Activated CD4-positive, alpha-beta memory T cell treated with anti-CD3 and anti-CD28 coated beads, Interleukin-2, amount 10 ng/mL, durations not matched to agents 7 days and 5 days (primary cell): ENCODE measurements at regions not wholly inside any gene's neighbourhood (a gene's known extent, or its start where the extent isn't known, plus 50 kb on each side); places are given as distances from the start of the nearest gene placed in this dataset.
"Not testable (repeated sequence)": the region's sequence is repeated elsewhere in the genome, so short reads cannot be mapped to it uniquely, and the experiment has no call there.

Experiments used
- CTCF ChIA-PET: fragments of 350-600 bp; sonication (Branson Sonifier 250); formaldehyde crosslinking; loops from one replicate; lab custom pipeline; 2021; ENCODE audit warnings: antibody characterized with exemption, inconsistent platforms; lab: Charles Lee
- POLR2A ChIA-PET: fragments of 350-600 bp; sonication (Branson Sonifier 250); formaldehyde crosslinking; loops from one replicate; lab custom pipeline; 2021; ENCODE audit warnings: antibody characterized with exemption; lab: Charles Lee
- DNase-seq: peaks from one replicate; pipeline ENCODE4 v3.0.0-alpha.2; 2020
- H3K27ac Mint-ChIP-seq: one replicate; pipeline ENCODE4 v1.8.0; 2021; ENCODE audit warnings: mild to moderate bottlenecking, mixed read lengths
- H3K27me3 Mint-ChIP-seq: one replicate; pipeline ENCODE4 v1.8.0; 2021; ENCODE audit warnings: mixed read lengths
- H3K36me3 Mint-ChIP-seq: one replicate; pipeline ENCODE4 v1.8.0; 2021; ENCODE audit warnings: low read depth, mixed read lengths
- H3K4me1 Mint-ChIP-seq: one replicate; pipeline ENCODE4 v1.8.0; 2021; ENCODE audit warnings: mixed read lengths
- H3K4me3 Mint-ChIP-seq: one replicate; pipeline ENCODE4 v1.8.0; 2021; ENCODE audit warnings: mild to moderate bottlenecking, mixed read lengths
- H3K9me3 Mint-ChIP-seq: one replicate; pipeline ENCODE4 v1.8.0; 2021; ENCODE audit warnings: mixed read lengths

- POLR2A ChIA-PET, H3K4me3 Mint-ChIP-seq, H3K27ac Mint-ChIP-seq, DNase-seq, H3K4me1 Mint-ChIP-seq, H3K27me3 Mint-ChIP-seq, H3K36me3 Mint-ChIP-seq, CTCF ChIA-PET: not testable (repeated sequence)
- peaks cover 24% of the 10 kb centered on the region for H3K9me3 Mint-ChIP-seq
Observed at GRCh38 chr21:9728219-9728992, 793.0 kb upstream of the TPTE start.

- CTCF ChIA-PET, result no interaction called here
- Mint-ChIP-seq H3K27ac (no peak overlapping the region), H3K36me3 (no peaks in the 10 kb centered on the region), H3K9me3 (peaks cover 19% of the 10 kb centered on the region), H3K27me3 (no peaks in the 10 kb centered on the region), H3K4me3 (no peak overlapping the region), H3K4me1 (no peaks in the 10 kb centered on the region)
- POLR2A ChIA-PET, result no interaction called here
- no peak for DNase-seq
Observed at GRCh38 chr21:9730866-9731265, 790.5 kb upstream of the TPTE start.

DNA sequence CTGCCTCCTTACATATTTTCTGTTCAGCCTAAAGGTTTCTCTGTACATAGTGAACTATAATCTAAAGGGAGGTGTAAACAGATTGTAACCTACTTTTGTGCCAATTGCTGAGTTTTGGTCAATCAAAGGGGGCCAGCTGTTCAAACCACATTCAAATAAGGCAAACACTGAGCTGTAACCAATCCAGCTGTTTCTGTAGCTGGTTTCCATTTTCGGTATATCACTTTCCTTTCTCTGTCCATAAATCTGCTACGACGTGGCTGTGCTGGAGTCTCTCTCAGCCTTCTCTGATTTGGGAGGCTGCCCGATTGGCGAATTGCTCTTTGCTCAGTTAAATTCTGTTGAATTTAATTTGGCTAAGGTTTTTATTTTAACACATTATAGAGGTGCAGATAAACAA lies 790.1 kb upstream of the TPTE start:
- DNase-seq, CTCF ChIA-PET, H3K36me3 Mint-ChIP-seq, POLR2A ChIA-PET, H3K4me1 Mint-ChIP-seq, H3K27ac Mint-ChIP-seq, H3K4me3 Mint-ChIP-seq, H3K27me3 Mint-ChIP-seq: not testable (repeated sequence)
- peaks cover 19% of the 10 kb centered on the region for H3K9me3 Mint-ChIP-seq

- H3K9me3 Mint-ChIP-seq, DNase-seq, POLR2A ChIA-PET, H3K4me3 Mint-ChIP-seq, H3K4me1 Mint-ChIP-seq, H3K27ac Mint-ChIP-seq, H3K27me3 Mint-ChIP-seq, H3K36me3 Mint-ChIP-seq, CTCF ChIA-PET: not testable (repeated sequence)
Observed at GRCh38 chr21:9732605-9733004, 788.8 kb upstream of the TPTE start.

- H3K27ac Mint-ChIP-seq, POLR2A ChIA-PET, H3K4me1 Mint-ChIP-seq, H3K4me3 Mint-ChIP-seq, H3K27me3 Mint-ChIP-seq, H3K9me3 Mint-ChIP-seq, CTCF ChIA-PET, DNase-seq, H3K36me3 Mint-ChIP-seq: not testable (repeated sequence)
Observed at GRCh38 chr21:9733761-9734558, 787.4 kb upstream of the TPTE start.

DNA sequence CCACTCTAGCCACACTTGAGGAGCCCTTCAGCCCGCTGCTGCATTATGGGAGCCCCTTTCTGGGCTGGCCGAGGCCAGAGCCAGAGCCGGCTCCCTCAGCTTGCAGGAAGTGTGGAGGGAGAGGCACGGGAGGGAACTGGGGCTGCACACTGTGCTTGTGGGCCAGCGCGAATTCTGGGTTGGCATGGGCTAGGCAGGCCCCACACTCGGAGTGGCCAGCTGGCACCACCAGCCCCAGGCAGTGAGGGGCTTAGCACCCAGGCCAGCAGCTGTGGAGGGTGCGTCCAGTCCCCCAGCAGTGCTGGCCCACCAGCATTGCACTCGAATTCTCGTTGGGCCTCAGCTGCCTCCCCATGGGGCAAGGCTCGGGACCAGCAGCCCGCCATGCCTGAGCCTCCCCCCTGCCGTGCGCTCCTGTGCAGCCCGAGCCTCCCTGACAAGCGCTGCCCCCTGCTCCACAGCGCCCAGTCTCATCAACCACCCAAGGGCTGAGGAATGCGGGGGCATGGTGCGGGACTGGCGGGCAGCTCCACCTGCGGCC lies 785.9 kb upstream of the TPTE start:
- POLR2A ChIA-PET, result no interaction called here
- H3K4me3 Mint-ChIP-seq, result no peak overlapping the region
- no peak for DNase-seq
- no peak overlapping the region for H3K27ac Mint-ChIP-seq
- no peaks in the 10 kb centered on the region for H3K36me3 Mint-ChIP-seq
- CTCF ChIA-PET, result no interaction called here
- H3K9me3 Mint-ChIP-seq, result peaks cover 13% of the 10 kb centered on the region
- no peaks in the 10 kb centered on the region for H3K27me3 Mint-ChIP-seq
- H3K4me1 Mint-ChIP-seq, result no peaks in the 10 kb centered on the region

DNA sequence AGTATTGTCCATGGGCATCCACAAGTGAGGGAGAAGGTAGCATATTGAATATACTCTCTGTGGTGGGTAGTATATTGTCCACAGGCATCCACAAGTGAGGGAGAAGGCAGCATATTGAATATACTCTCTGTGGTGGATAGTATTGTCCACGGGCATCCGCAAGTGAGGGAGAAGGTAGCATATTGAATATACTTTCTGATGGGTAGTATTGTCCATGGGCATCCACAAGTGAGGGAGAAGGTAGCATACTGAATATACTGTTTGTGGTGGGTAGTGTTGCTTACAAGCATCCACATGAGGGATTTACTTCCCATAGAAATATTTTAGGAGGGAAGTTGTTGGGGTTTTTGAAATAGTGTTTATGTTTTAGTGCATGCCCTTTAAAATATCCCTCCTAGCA lies 784.1 kb upstream of the TPTE start:
- H3K27me3 Mint-ChIP-seq, H3K4me3 Mint-ChIP-seq, H3K27ac Mint-ChIP-seq, CTCF ChIA-PET, H3K4me1 Mint-ChIP-seq, H3K36me3 Mint-ChIP-seq, DNase-seq, POLR2A ChIA-PET: not testable (repeated sequence)
- H3K9me3 Mint-ChIP-seq, result peaks cover 20% of the 10 kb centered on the region

DNA sequence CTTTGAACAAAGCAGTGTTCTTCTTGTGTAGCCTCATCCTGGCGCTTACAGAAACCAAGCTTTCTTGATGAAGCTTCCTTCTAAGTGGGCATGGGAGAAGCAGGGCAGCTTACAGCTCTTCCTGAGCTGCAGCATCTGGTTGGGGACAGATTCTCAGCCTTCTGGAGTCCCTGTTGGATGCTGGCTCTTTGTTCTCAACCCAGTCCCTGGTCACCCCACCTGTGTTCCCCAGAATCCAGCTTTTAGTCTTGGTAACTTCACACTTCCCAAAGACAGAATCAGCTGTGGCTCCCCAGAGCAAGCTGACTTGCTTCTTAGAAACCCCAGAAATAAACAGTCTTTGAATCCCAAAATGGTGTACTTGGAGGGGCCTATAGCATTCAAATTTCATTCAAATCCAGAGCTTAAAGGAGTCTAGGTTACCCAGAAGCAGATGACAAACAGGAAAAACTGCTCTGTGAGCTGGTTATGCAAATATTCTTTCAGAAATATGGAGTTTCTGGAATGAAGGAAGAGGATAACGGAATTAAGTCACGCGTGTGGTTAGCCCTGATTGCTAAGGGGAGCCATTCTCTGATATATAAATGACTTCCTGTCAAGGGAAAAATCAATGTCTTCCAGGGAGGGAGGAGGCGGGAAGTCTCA lies 783.4 kb upstream of the TPTE start:
- peaks cover 20% of the 10 kb centered on the region for H3K9me3 Mint-ChIP-seq
- H3K27ac Mint-ChIP-seq, POLR2A ChIA-PET, H3K4me1 Mint-ChIP-seq, DNase-seq, H3K36me3 Mint-ChIP-seq, CTCF ChIA-PET, H3K4me3 Mint-ChIP-seq, H3K27me3 Mint-ChIP-seq: not testable (repeated sequence)

DNA sequence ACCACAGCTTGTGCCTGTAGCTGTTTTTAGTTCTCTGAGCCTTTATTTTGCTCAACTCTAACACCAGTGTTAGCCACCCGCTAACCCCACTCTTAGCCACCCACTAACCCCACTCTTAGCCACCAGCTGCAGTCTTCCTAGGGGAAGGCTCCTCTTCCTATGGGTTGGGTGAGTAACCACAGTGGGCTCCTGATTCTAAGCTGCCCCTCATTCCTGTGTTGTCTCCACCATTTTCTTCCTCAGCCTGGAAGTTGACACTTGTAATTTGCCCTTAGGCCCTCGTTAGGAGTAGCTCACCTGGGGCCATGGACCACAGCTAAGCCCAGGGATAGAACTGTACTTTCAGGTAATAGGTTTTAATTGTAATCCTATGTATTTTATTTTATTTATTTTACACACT lies 782.9 kb upstream of the TPTE start:
- DNase-seq, result no peak
- no peak overlapping the region for H3K27ac Mint-ChIP-seq
- ChIA-PET CTCF (no interaction called here), POLR2A (no interaction called here)
- H3K4me3 Mint-ChIP-seq, result no peak overlapping the region
- H3K9me3 Mint-ChIP-seq, result peaks cover 20% of the 10 kb centered on the region
- no peaks in the 10 kb centered on the region for H3K36me3 Mint-ChIP-seq
- no peaks in the 10 kb centered on the region for H3K4me1 Mint-ChIP-seq
- no peaks in the 10 kb centered on the region for H3K27me3 Mint-ChIP-seq

DNA sequence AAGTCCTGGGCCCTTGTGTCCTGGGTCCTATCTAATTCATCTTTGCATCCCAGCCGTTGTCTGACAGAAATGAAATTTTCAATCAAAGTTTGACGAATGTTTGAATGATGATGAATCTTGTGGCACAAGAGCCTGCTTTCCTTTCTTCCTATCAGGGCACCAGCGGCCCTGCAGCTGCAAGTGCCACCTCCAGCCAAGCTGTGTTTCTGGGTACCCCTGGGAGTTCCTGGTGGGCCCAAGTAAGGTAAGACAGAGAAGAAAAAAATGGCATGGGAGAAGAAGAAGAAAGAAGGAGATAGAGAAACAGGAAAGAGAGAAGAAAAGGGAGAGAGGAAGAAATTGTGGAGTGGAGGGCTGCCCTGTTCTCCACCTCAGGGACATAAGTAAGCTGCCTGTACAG lies 782.1 kb upstream of the TPTE start:
- no peak for DNase-seq
- POLR2A ChIA-PET, result no interaction called here
- Mint-ChIP-seq H3K27ac (no peak overlapping the region), H3K9me3 (peaks cover 20% of the 10 kb centered on the region), H3K36me3 (no peaks in the 10 kb centered on the region), H3K4me3 (no peak overlapping the region), H3K27me3 (no peaks in the 10 kb centered on the region), H3K4me1 (no peaks in the 10 kb centered on the region)
- CTCF ChIA-PET, result no interaction called here

GRCh38 chr21:9740177-9740941 lies 781.0 kb upstream of the TPTE start:
- CTCF ChIA-PET, DNase-seq, H3K27me3 Mint-ChIP-seq, H3K36me3 Mint-ChIP-seq, POLR2A ChIA-PET, H3K4me1 Mint-ChIP-seq, H3K4me3 Mint-ChIP-seq, H3K27ac Mint-ChIP-seq: not testable (repeated sequence)
- H3K9me3 Mint-ChIP-seq, result peaks cover 20% of the 10 kb centered on the region

GRCh38 chr21:9740991-9741742 lies 780.2 kb upstream of the TPTE start:
- H3K4me3 Mint-ChIP-seq, DNase-seq, CTCF ChIA-PET, POLR2A ChIA-PET, H3K36me3 Mint-ChIP-seq, H3K4me1 Mint-ChIP-seq, H3K27ac Mint-ChIP-seq, H3K27me3 Mint-ChIP-seq: not testable (repeated sequence)
- peaks cover 20% of the 10 kb centered on the region for H3K9me3 Mint-ChIP-seq
